A549 (cell line): ENCODE measurements at regions not wholly inside any gene's neighbourhood (a gene's known extent, or its start where the extent isn't known, plus 50 kb on each side); places are given as distances from the start of the nearest gene placed in this dataset.

Experiments used
- ATAC-seq, 2 experiments: fragments of 200-7000 bp in 1 of 2; fragments of >200 bp in 1 of 2; cut with Nextera tagmentation in 1 of 2; cut with Tn5 transposase in 1 of 2; 3 replicates each; pipeline versions ENCODE4 v1.8.0 to v1.9.1; 2018 to 2020; ENCODE audit warnings: mild to moderate bottlenecking in 1 of 2, moderate library complexity in 1 of 2
- CTCF ChIA-PET: fragments of 300-600 bp; sonication (Branson Sonifier 250); formaldehyde crosslinking; extraction: SDS; loops from one replicate; lab custom pipeline; 2021; ENCODE audit warnings: antibody characterized with exemption, inconsistent platforms; lab: Yijun Ruan, JAX
- POLR2A ChIA-PET: fragments of 350-600 bp; formaldehyde crosslinking; extraction: SDS; loops from one replicate; lab custom pipeline; 2021; ENCODE audit warnings: antibody characterized with exemption, inconsistent platforms; lab: Yijun Ruan, JAX
- DNase-seq, 2 experiments: peaks; one replicate each; pipeline versions ENCODE4 v3.0.0 to v3.0.0-alpha.2; 2011 to 2016; ENCODE audit warnings: low read depth in 1 of 2, low spot score in 1 of 2
- FAIRE-seq: peaks from 2 replicates; lab custom pipeline; 2011; peaks lifted over from hg19 to GRCh38; lab: Jason Lieb, UNC
- H3K27ac ChIP-seq, 2 experiments: fragments of >200 bp; sonication (Bioruptor Twin); formaldehyde crosslinking; 3 replicates each; pipeline ENCODE4 v1.5.1; 2016 to 2017
- H3K4me1 ChIP-seq: fragments of >200 bp; sonication (Bioruptor Twin); formaldehyde crosslinking; 3 replicates; pipeline ENCODE4 v1.6.1; 2016
- H3K4me2 ChIP-seq: fragments of >200 bp; sonication (Bioruptor Twin); formaldehyde crosslinking; 3 replicates; pipeline ENCODE4 v1.6.1; 2016
- H3K4me3 ChIP-seq: fragments of >200 bp; sonication (Bioruptor Twin); formaldehyde crosslinking; 3 replicates; pipeline ENCODE4 v1.5.1; 2016
- H3K9me3 ChIP-seq: fragments of >200 bp; sonication (Bioruptor Twin); formaldehyde crosslinking; 3 replicates; pipeline ENCODE4 v1.6.1; 2016
- ATOH8 ChIP-seq: fragments of 250-450 bp; sonication (Bioruptor Pico); IDR thresholded peaks from 2 replicates; pipeline ENCODE4 v1.5.0; 2020; ENCODE audit warnings: low read depth, mild to moderate bottlenecking, moderate library complexity
- BHLHE40 ChIP-seq: IDR thresholded peaks from 2 replicates; pipeline ENCODE4 v1.6.1; 2012; ENCODE audit warnings: low read depth, low read length, inconsistent platforms
- CBX2 ChIP-seq: fragments of 200-600 bp; sonication (generic); IDR thresholded peaks from 2 replicates; pipeline ENCODE4 v1.6.1; 2016; ENCODE audit warnings: low read depth, mild to moderate bottlenecking, borderline replicate concordance
- CBX8 ChIP-seq: fragments of 200-600 bp; sonication (generic); IDR thresholded peaks from 2 replicates; pipeline ENCODE4 v1.6.1; 2016
- FOSB ChIP-seq: fragments of 250-450 bp; sonication (Bioruptor Pico); IDR thresholded peaks from 2 replicates; pipeline ENCODE4 v1.5.0; 2020; ENCODE audit warnings: mild to moderate bottlenecking, moderate library complexity
- FOSL2 ChIP-seq, 2 experiments: fragments of 450-650 bp in 1 of 2; fragments of >200 bp in 1 of 2; sonication (Bioruptor Twin) in 1 of 2; formaldehyde crosslinking; IDR thresholded peaks; 2 replicates each; pipeline versions ENCODE4 v1.5.0 to v1.6.1; 2016 to 2020; ENCODE audit warnings: mild to moderate bottlenecking in 1 of 2, moderate library complexity in 1 of 2
- FOXS1 ChIP-seq: fragments of 250-450 bp; sonication (Bioruptor Pico); IDR thresholded peaks from 2 replicates; pipeline ENCODE4 v1.5.0; 2020; ENCODE audit warnings: mild to moderate bottlenecking, moderate library complexity
- GATA3 ChIP-seq: IDR thresholded peaks from 2 replicates; pipeline ENCODE4 v1.6.1; 2012; ENCODE audit warnings: borderline replicate concordance
- JUN ChIP-seq, 2 experiments: fragments of >200 bp; sonication (Bioruptor Twin); formaldehyde crosslinking; IDR thresholded peaks; 2 replicates in 1 of 2; 3 replicates in 1 of 2; pipeline ENCODE4 v1.6.1; 2016 to 2017
- JUNB ChIP-seq: fragments of >200 bp; sonication (Bioruptor Twin); formaldehyde crosslinking; IDR thresholded peaks from 2 replicates; pipeline ENCODE4 v1.6.1; 2016
- KDM1A ChIP-seq: fragments of 200-600 bp; sonication (generic); IDR thresholded peaks from 2 replicates; pipeline ENCODE4 v1.6.1; 2016; ENCODE audit warnings: low read depth, mild to moderate bottlenecking
- KDM5A ChIP-seq: fragments of 200-600 bp; sonication (generic); IDR thresholded peaks from 2 replicates; pipeline ENCODE4 v1.6.1; 2016; ENCODE audit warnings: antibody characterized with exemption, mild to moderate bottlenecking
- MAFK ChIP-seq: fragments of 450-650 bp; IDR thresholded peaks from 2 replicates; pipeline ENCODE4 v1.6.1; 2014; ENCODE audit not compliant: partially characterized antibody
- MAZ ChIP-seq: fragments of 150-350 bp; IDR thresholded peaks from 2 replicates; pipeline ENCODE4 v1.6.1; 2014; ENCODE audit warnings: antibody characterized with exemption, low read depth, low read length, borderline replicate concordance
- MYC ChIP-seq: IDR thresholded peaks from 2 replicates; pipeline ENCODE4 v1.6.1; 2012; ENCODE audit warnings: mild to moderate bottlenecking, inconsistent platforms, low read length, improper control_type of control experiment, borderline replicate concordance
- POLR2A ChIP-seq: IDR thresholded peaks from 2 replicates; pipeline ENCODE4 v1.6.1; 2012; ENCODE audit warnings: mild to moderate bottlenecking, low read length
- POLR2AphosphoS2 ChIP-seq: conservative IDR thresholded peaks from 2 replicates; pipeline ENCODE4 v1.6.1; 2012; ENCODE audit warnings: low read length, improper control_type of control experiment, inconsistent platforms
- RARB ChIP-seq: fragments of 250-450 bp; sonication (Bioruptor Pico); IDR thresholded peaks from 2 replicates; pipeline ENCODE4 v1.8.0; 2021; ENCODE audit warnings: mild to moderate bottlenecking, moderate library complexity
- RCOR1 ChIP-seq: fragments of 150-350 bp; IDR thresholded peaks from 2 replicates; pipeline ENCODE4 v1.6.1; 2014; ENCODE audit warnings: antibody characterized with exemption, low read length, low read depth
- SREBF2 ChIP-seq: fragments of 450-650 bp; IDR thresholded peaks from 2 replicates; pipeline ENCODE4 v1.6.1; 2014; ENCODE audit warnings: mild to moderate bottlenecking, moderate library complexity
- ZNF302 ChIP-seq: fragments of 250-450 bp; sonication (Bioruptor Pico); IDR thresholded peaks from 2 replicates; pipeline ENCODE4 v1.9.0; 2021; ENCODE audit warnings: inconsistent platforms, mild to moderate bottlenecking, moderate library complexity
- WGBS: methylation state at CpG from one replicate; pipeline ENCODE4 v1.1.6; 2017; ENCODE audit errors: missing lambda C conversion rate; 5-methylcytosine and 5-hydroxymethylcytosine counted together
- TF ChIP-seq, protein P1 (sequence below): IDR thresholded peaks from 2 replicates; pipeline ENCODE4 v1.6.1; 2012
- TF ChIP-seq, protein P2 (sequence below): fragments of 250-450 bp; sonication (Bioruptor Pico); IDR thresholded peaks from 2 replicates; pipeline ENCODE4 v1.5.0; 2021; ENCODE audit warnings: mild to moderate bottlenecking, moderate library complexity, borderline replicate concordance
- TF ChIP-seq, protein P3 (sequence below): fragments of 200-600 bp; sonication (generic); IDR thresholded peaks from 2 replicates; pipeline ENCODE4 v1.6.1; 2016; ENCODE audit warnings: antibody characterized with exemption, mild to moderate bottlenecking, moderate library complexity
- TF ChIP-seq, protein P4 (sequence below): fragments of >200 bp; sonication (Bioruptor Twin); formaldehyde crosslinking; IDR thresholded peaks from 2 replicates; pipeline ENCODE4 v1.6.1; 2016
- TF ChIP-seq, protein P5 (sequence below): IDR thresholded peaks from 2 replicates; pipeline ENCODE4 v1.6.1; 2012

- no peak overlapping the region for H3K4me3 ChIP-seq
- POLR2A ChIA-PET = no interaction called here
- DNase-seq (no peak), ATAC-seq (no peak), FAIRE-seq (no peak)
- 9% methylated on average over 1 of the region's 1 CpG for WGBS
- CTCF ChIA-PET = no interaction called here
- no peak overlapping the region for H3K4me2 ChIP-seq
- TF ChIP-seq MAFK = peak; percentile 67
- TF ChIP-seq, protein P1, sequence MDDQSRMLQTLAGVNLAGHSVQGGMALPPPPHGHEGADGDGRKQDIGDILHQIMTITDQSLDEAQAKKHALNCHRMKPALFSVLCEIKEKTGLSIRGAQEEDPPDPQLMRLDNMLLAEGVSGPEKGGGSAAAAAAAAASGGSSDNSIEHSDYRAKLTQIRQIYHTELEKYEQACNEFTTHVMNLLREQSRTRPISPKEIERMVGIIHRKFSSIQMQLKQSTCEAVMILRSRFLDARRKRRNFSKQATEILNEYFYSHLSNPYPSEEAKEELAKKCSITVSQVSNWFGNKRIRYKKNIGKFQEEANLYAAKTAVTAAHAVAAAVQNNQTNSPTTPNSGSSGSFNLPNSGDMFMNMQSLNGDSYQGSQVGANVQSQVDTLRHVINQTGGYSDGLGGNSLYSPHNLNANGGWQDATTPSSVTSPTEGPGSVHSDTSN = no peak
- no peaks in the 10 kb centered on the region for H3K9me3 ChIP-seq
- no peak overlapping the region for H3K27ac ChIP-seq
- H3K4me1 ChIP-seq = no peaks in the 10 kb centered on the region
Observed at GRCh38 chr1:80668372-80668771, 1132.4 kb upstream of the ADGRL2 start.

GRCh38 chr1:80666073-80666472, 1134.7 kb upstream of the ADGRL2 start:
- H3K9me3 ChIP-seq = no peaks in the 10 kb centered on the region
- DNase-seq (no peak), ATAC-seq (no peak), FAIRE-seq (no peak)
- POLR2A ChIA-PET = no interaction called here
- TF ChIP-seq CBX8 (no peak), KDM5A (no peak), MAZ (no peak), RARB (CRISPR knock-in tag) (no peak), JUN (IDR thresholded peaks at IDR 0.05) (no peak), ATOH8 (no peak), MYC (no peak), SREBF2 (no peak), CBX2 (no peak)
- TF ChIP-seq, protein P2, sequence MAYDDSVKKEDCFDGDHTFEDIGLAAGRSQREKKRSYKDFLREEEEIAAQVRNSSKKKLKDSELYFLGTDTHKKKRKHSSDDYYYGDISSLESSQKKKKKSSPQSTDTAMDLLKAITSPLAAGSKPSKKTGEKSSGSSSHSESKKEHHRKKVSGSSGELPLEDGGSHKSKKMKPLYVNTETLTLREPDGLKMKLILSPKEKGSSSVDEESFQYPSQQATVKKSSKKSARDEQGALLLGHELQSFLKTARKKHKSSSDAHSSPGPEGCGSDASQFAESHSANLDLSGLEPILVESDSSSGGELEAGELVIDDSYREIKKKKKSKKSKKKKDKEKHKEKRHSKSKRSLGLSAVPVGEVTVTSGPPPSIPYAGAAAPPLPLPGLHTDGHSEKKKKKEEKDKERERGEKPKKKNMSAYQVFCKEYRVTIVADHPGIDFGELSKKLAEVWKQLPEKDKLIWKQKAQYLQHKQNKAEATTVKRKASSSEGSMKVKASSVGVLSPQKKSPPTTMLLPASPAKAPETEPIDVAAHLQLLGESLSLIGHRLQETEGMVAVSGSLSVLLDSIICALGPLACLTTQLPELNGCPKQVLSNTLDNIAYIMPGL = no peak
- TF ChIP-seq, protein P3, sequence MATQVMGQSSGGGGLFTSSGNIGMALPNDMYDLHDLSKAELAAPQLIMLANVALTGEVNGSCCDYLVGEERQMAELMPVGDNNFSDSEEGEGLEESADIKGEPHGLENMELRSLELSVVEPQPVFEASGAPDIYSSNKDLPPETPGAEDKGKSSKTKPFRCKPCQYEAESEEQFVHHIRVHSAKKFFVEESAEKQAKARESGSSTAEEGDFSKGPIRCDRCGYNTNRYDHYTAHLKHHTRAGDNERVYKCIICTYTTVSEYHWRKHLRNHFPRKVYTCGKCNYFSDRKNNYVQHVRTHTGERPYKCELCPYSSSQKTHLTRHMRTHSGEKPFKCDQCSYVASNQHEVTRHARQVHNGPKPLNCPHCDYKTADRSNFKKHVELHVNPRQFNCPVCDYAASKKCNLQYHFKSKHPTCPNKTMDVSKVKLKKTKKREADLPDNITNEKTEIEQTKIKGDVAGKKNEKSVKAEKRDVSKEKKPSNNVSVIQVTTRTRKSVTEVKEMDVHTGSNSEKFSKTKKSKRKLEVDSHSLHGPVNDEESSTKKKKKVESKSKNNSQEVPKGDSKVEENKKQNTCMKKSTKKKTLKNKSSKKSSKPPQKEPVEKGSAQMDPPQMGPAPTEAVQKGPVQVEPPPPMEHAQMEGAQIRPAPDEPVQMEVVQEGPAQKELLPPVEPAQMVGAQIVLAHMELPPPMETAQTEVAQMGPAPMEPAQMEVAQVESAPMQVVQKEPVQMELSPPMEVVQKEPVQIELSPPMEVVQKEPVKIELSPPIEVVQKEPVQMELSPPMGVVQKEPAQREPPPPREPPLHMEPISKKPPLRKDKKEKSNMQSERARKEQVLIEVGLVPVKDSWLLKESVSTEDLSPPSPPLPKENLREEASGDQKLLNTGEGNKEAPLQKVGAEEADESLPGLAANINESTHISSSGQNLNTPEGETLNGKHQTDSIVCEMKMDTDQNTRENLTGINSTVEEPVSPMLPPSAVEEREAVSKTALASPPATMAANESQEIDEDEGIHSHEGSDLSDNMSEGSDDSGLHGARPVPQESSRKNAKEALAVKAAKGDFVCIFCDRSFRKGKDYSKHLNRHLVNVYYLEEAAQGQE = no peak
- no peak overlapping the region for H3K4me2 ChIP-seq
- CTCF ChIA-PET = no interaction called here
- no peak overlapping the region for H3K4me3 ChIP-seq
- no peaks in the 10 kb centered on the region for H3K4me1 ChIP-seq
- H3K27ac ChIP-seq = no peak overlapping the region

DNA sequence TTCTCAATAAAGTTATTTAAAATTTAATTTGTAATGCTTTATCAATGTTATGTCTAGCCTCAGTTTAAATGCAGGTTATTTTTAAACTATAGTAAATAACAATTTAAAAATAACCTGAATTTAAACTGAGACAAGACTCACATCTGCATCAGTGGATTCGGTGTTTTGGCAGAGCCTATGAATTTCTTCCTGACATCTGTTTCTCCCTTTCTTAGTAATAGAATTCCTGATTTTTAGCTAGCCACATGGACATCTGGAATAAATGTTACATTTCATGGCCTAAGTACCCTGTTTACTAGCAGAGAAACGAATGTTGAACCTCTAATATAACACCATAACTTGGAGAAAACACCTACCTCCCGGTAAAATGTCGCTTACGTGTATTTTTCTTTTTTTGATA, 1141.6 kb upstream of the ADGRL2 start:
- H3K27ac ChIP-seq = no peak overlapping the region
- TF ChIP-seq ZNF302 (CRISPR knock-in tag) = no peak
- TF ChIP-seq RCOR1 = no peak
- no peak for TF ChIP-seq KDM1A
- no peak for TF ChIP-seq FOSB
- no peak for TF ChIP-seq GATA3
- TF ChIP-seq, protein P4, sequence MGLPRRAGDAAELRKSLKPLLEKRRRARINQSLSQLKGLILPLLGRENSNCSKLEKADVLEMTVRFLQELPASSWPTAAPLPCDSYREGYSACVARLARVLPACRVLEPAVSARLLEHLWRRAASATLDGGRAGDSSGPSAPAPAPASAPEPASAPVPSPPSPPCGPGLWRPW = no peak
- no peak for TF ChIP-seq CBX2
- TF ChIP-seq FOXS1 = no peak
- TF ChIP-seq JUNB = no peak
- no peak for TF ChIP-seq MAFK
- TF ChIP-seq FOSL2 (IDR thresholded peaks at IDR 0.05) = no peak
- no peak for TF ChIP-seq FOSL2 (CRISPR knock-in tag; IDR thresholded peaks at IDR 0.05)
- no peak for TF ChIP-seq POLR2AphosphoS2
- no peak for TF ChIP-seq POLR2A
- TF ChIP-seq MAZ = no peak
- no peak for TF ChIP-seq CBX8
- TF ChIP-seq, protein P5, sequence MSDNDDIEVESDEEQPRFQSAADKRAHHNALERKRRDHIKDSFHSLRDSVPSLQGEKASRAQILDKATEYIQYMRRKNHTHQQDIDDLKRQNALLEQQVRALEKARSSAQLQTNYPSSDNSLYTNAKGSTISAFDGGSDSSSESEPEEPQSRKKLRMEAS = no peak
- no peak for TF ChIP-seq BHLHE40
- TF ChIP-seq, all 56 proteins: peak for 0
- ATAC-seq (no peak), FAIRE-seq (no peak), DNase-seq (no peak)
- Histone ChIP-seq H3K4me1 (peaks cover 18% of the 10 kb centered on the region), H3K9me3 (no peaks in the 10 kb centered on the region), H3K4me2 (no peak overlapping the region), H3K4me3 (no peak overlapping the region)
- ChIA-PET CTCF (no interaction called here), POLR2A (no interaction called here)
- 75% methylated on average over 5 of the region's 5 CpGs for WGBS
